HG03442 (cell line): ENCODE measurements at regions not wholly inside any gene's neighbourhood (a gene's known extent, or its start where the extent isn't known, plus 50 kb on each side); places are given as distances from the start of the nearest gene placed in this dataset.
"Not testable (repeated sequence)": the region's sequence is repeated elsewhere in the genome, so short reads cannot be mapped to it uniquely, and the experiment has no call there.

Experiments used
- ATAC-seq: cut with Tn5 transposase; IDR thresholded peaks from one replicate; pipeline ENCODE4 v1.9.1; 2021; ENCODE audit warnings: mild to moderate bottlenecking, moderate library complexity; ENCODE audit not compliant: unreplicated experiment

GRCh38 chr5:135143682-135144081, 109.7 kb upstream of the PITX1 start:
- not testable (repeated sequence) for ATAC-seq

- no peak for ATAC-seq
These were observed 107.6 kb upstream of the PITX1 start for GRCh38 chr5:135141303-135142268.

GRCh38 chr5:135140446-135141204, 106.6 kb upstream of the PITX1 start:
- ATAC-seq: no peak

GRCh38 chr5:135139381-135140134, 105.5 kb upstream of the PITX1 start:
- no peak for ATAC-seq

GRCh38 chr5:135138116-135138850, 104.3 kb upstream of the PITX1 start:
- ATAC-seq: no peak

- no peak for ATAC-seq
These were observed 103.3 kb upstream of the PITX1 start for GRCh38 chr5:135137146-135137915.

GRCh38 chr5:135136546-135136945, 102.5 kb upstream of the PITX1 start:
- no peak for ATAC-seq

- no peak for ATAC-seq
These were observed 101.7 kb upstream of the PITX1 start for GRCh38 chr5:135135530-135136226.

- ATAC-seq: no peak
These were observed 100.8 kb upstream of the PITX1 start for GRCh38 chr5:135134691-135135381.

GRCh38 chr5:135133698-135134515, 99.9 kb upstream of the PITX1 start:
- no peak for ATAC-seq

GRCh38 chr5:135133181-135133580, 99.2 kb upstream of the PITX1 start:
- ATAC-seq: no peak

- no peak for ATAC-seq
These were observed 98.0 kb upstream of the PITX1 start for GRCh38 chr5:135131801-135132680.

GRCh38 chr5:135130261-135131215, 96.5 kb upstream of the PITX1 start:
- no peak for ATAC-seq

- ATAC-seq: no peak
These were observed 95.3 kb upstream of the PITX1 start for GRCh38 chr5:135129307-135129706.

- ATAC-seq: no peak
These were observed 94.3 kb upstream of the PITX1 start for GRCh38 chr5:135128361-135128760.
